ENCODE measurements at regions not wholly inside any gene's neighbourhood (a gene's known extent, or its start where the extent isn't known, plus 50 kb on each side); places are given as distances from the start of the nearest gene placed in this dataset.

- no TSS peak for BruUV-seq (replicated peaks)
- TF ChIP-seq EZH2 (IDR thresholded peaks at IDR 0.05; ENCODE audit: borderline replicate concordance, low read depth, low read length, poor library complexity, severe bottlenecking) (no peak), CTCF (conservative IDR thresholded peaks at IDR 0.05; ENCODE audit: low read depth, low read length) (no peak)
- H3K4me3 ChIP-seq (ENCODE audit: low read depth, low read length, poor library complexity, severe bottlenecking), result no peak overlapping the region
- H3K9me3 ChIP-seq (ENCODE audit: low read depth, low read length, poor library complexity, severe bottlenecking), result no peaks in the 10 kb centered on the region
- intact Hi-C loops (cut with micrococcal nuclease; ENCODE audit: unreplicated experiment), result no loop called here
- ChIA-PET CTCF (no interaction called here), POLR2A (ENCODE audit: low non-redundant PET) (no interaction called here)
- H3K27me3 ChIP-seq (replicated peaks; ENCODE audit: insufficient read depth, low read depth, low read length, poor library complexity), result no peaks in the 10 kb centered on the region
- H3K36me3 ChIP-seq (ENCODE audit: insufficient read depth, low read length, poor library complexity, severe bottlenecking), result no peaks in the 10 kb centered on the region
- H3K4me1 ChIP-seq (ENCODE audit: insufficient read depth, low read length, poor library complexity, severe bottlenecking), result no peaks in the 10 kb centered on the region
- DNase-seq (ENCODE audit: low spot score), result no peak
- no peak overlapping the region for H3K27ac ChIP-seq (ENCODE audit: low read depth, low read length, poor library complexity, severe bottlenecking)
Observed at GRCh38 chr5:87582149-87582548, 169.4 kb upstream of the CCNH start.

- Histone ChIP-seq H3K27ac (ENCODE audit: low read depth, low read length, poor library complexity, severe bottlenecking) (no peak overlapping the region), H3K9me3 (ENCODE audit: low read depth, low read length, poor library complexity, severe bottlenecking) (no peaks in the 10 kb centered on the region), H3K4me1 (ENCODE audit: insufficient read depth, low read length, poor library complexity, severe bottlenecking) (no peaks in the 10 kb centered on the region), H3K36me3 (ENCODE audit: insufficient read depth, low read length, poor library complexity, severe bottlenecking) (no peaks in the 10 kb centered on the region), H3K27me3 (replicated peaks; ENCODE audit: insufficient read depth, low read depth, low read length, poor library complexity) (no peaks in the 10 kb centered on the region), H3K4me3 (ENCODE audit: low read depth, low read length, poor library complexity, severe bottlenecking) (no peak overlapping the region)
- no peak for DNase-seq (ENCODE audit: low spot score)
- intact Hi-C loops (cut with micrococcal nuclease; ENCODE audit: unreplicated experiment), result no loop called here
- TF ChIP-seq EZH2 (IDR thresholded peaks at IDR 0.05; ENCODE audit: borderline replicate concordance, low read depth, low read length, poor library complexity, severe bottlenecking), result no peak
- TF ChIP-seq CTCF (conservative IDR thresholded peaks at IDR 0.05; ENCODE audit: low read depth, low read length), result no peak
- ChIA-PET POLR2A (ENCODE audit: low non-redundant PET) (no interaction called here), CTCF (no interaction called here)
- BruUV-seq (replicated peaks), result no TSS peak
Observed at GRCh38 chr5:87581661-87582060, 168.9 kb upstream of the CCNH start.

- TF ChIP-seq EZH2 (IDR thresholded peaks at IDR 0.05; ENCODE audit: borderline replicate concordance, low read depth, low read length, poor library complexity, severe bottlenecking) (no peak), CTCF (conservative IDR thresholded peaks at IDR 0.05; ENCODE audit: low read depth, low read length) (no peak)
- Histone ChIP-seq H3K4me3 (ENCODE audit: low read depth, low read length, poor library complexity, severe bottlenecking) (no peak overlapping the region), H3K9me3 (ENCODE audit: low read depth, low read length, poor library complexity, severe bottlenecking) (no peaks in the 10 kb centered on the region), H3K36me3 (ENCODE audit: insufficient read depth, low read length, poor library complexity, severe bottlenecking) (no peaks in the 10 kb centered on the region), H3K27ac (ENCODE audit: low read depth, low read length, poor library complexity, severe bottlenecking) (no peak overlapping the region), H3K27me3 (replicated peaks; ENCODE audit: insufficient read depth, low read depth, low read length, poor library complexity) (no peaks in the 10 kb centered on the region), H3K4me1 (ENCODE audit: insufficient read depth, low read length, poor library complexity, severe bottlenecking) (no peaks in the 10 kb centered on the region)
- intact Hi-C loops (cut with micrococcal nuclease; ENCODE audit: unreplicated experiment), result no loop called here
- POLR2A ChIA-PET (ENCODE audit: low non-redundant PET), result no interaction called here
- no TSS peak for BruUV-seq (replicated peaks)
- DNase-seq (ENCODE audit: low spot score), result no peak
- CTCF ChIA-PET, result no interaction called here
Observed at GRCh38 chr5:87579678-87580077, 166.9 kb upstream of the CCNH start.

Measured in A673 (cell line).